Trophoblast cell (in vitro differentiated cells and primary cell): ENCODE measurements at regions not wholly inside any gene's neighbourhood (a gene's known extent, or its start where the extent isn't known, plus 50 kb on each side); places are given as distances from the start of the nearest gene placed in this dataset.

ENCODE experiments used
- DNase-seq, 2 donors: peaks; one replicate each; pipeline ENCODE4 v3.0.0-alpha.2; 2016
- H2AFZ ChIP-seq: 2 replicates; pipeline ENCODE4 v1.6.1; 2013; ENCODE audit warnings: low read length, moderate library complexity, mild to moderate bottlenecking; ENCODE audit not compliant: insufficient read depth, poor library complexity
- H2AK5ac ChIP-seq: 2 replicates; pipeline ENCODE4 v1.6.1; 2013; ENCODE audit warnings: mild to moderate bottlenecking, low read length
- H2BK120ac ChIP-seq: 2 replicates; pipeline ENCODE4 v1.6.1; 2013; ENCODE audit warnings: low read length, mild to moderate bottlenecking, moderate library complexity; ENCODE audit not compliant: insufficient read depth, poor library complexity
- H2BK12ac ChIP-seq: 2 replicates; pipeline ENCODE4 v1.6.1; 2013; ENCODE audit warnings: mild to moderate bottlenecking, low read length, moderate library complexity
- H2BK5ac ChIP-seq: 2 replicates; pipeline ENCODE4 v1.6.1; 2013; ENCODE audit warnings: low read length, low read depth, moderate library complexity, mild to moderate bottlenecking; ENCODE audit not compliant: poor library complexity
- H3K14ac ChIP-seq: 2 replicates; pipeline ENCODE4 v1.6.1; 2013; ENCODE audit warnings: mild to moderate bottlenecking, low read length
- H3K18ac ChIP-seq: 2 replicates; pipeline ENCODE4 v1.6.1; 2013; ENCODE audit warnings: mild to moderate bottlenecking, low read length
- H3K23ac ChIP-seq: 2 replicates; pipeline ENCODE4 v1.6.1; 2013; ENCODE audit warnings: low read length
- H3K27ac ChIP-seq: 2 replicates; pipeline ENCODE4 v1.5.1; 2013; ENCODE audit warnings: low read depth, mild to moderate bottlenecking, inconsistent platforms, low read length, moderate library complexity
- H3K27me3 ChIP-seq: 2 replicates; pipeline ENCODE4 v1.6.1; 2013; ENCODE audit warnings: inconsistent platforms, mild to moderate bottlenecking, low read length, moderate library complexity; ENCODE audit not compliant: insufficient read depth
- H3K36me3 ChIP-seq, 2 experiments: 1 replicate in 1 of 2; 2 replicates in 1 of 2; pipeline ENCODE4 v1.6.1; 2013; ENCODE audit warnings: low read length in 2 of 2, mild to moderate bottlenecking in 2 of 2, moderate library complexity in 1 of 2; ENCODE audit not compliant: insufficient read depth in 2 of 2, control insufficient read depth in 1 of 2
- H3K4ac ChIP-seq: 2 replicates; pipeline ENCODE4 v1.6.1; 2013; ENCODE audit warnings: low read depth, mild to moderate bottlenecking, low read length, moderate library complexity
- H3K4me1 ChIP-seq, 2 experiments: 1 replicate in 1 of 2; 2 replicates in 1 of 2; pipeline ENCODE4 v1.6.1; 2013; ENCODE audit warnings: low read length in 2 of 2, mild to moderate bottlenecking in 2 of 2, moderate library complexity in 1 of 2; ENCODE audit not compliant: insufficient read depth in 2 of 2, control insufficient read depth in 1 of 2
- H3K4me2 ChIP-seq: 2 replicates; pipeline ENCODE4 v1.6.1; 2013; ENCODE audit warnings: inconsistent platforms, mild to moderate bottlenecking, low read length, moderate library complexity
- H3K4me3 ChIP-seq: 2 replicates; pipeline ENCODE4 v1.5.1; 2013; ENCODE audit warnings: mild to moderate bottlenecking, low read depth, low read length, inconsistent platforms
- H3K79me1 ChIP-seq: one replicate; pipeline ENCODE4 v1.6.1; 2013; ENCODE audit warnings: low read length
- H3K79me2 ChIP-seq: 2 replicates; pipeline ENCODE4 v1.6.1; 2013; ENCODE audit warnings: low read length, mild to moderate bottlenecking; ENCODE audit not compliant: control insufficient read depth, insufficient read depth, poor library complexity
- H3K9ac ChIP-seq: 2 replicates; pipeline ENCODE4 v1.6.1; 2013; ENCODE audit warnings: mild to moderate bottlenecking, low read length
- H3K9me3 ChIP-seq: 2 replicates; pipeline ENCODE4 v1.6.1; 2013; ENCODE audit warnings: low read depth, mild to moderate bottlenecking, control low read depth, inconsistent platforms, low read length; ENCODE audit not compliant: insufficient read depth
- H4K12ac ChIP-seq: 2 replicates; pipeline ENCODE4 v1.6.1; 2013; ENCODE audit warnings: low read depth, mild to moderate bottlenecking, low read length, moderate library complexity
- H4K8ac ChIP-seq: 2 replicates; pipeline ENCODE4 v1.6.1; 2013; ENCODE audit warnings: low read depth, mild to moderate bottlenecking, low read length, moderate library complexity
- H4K91ac ChIP-seq: one replicate; pipeline ENCODE4 v1.6.1; 2013; ENCODE audit warnings: low read depth, mild to moderate bottlenecking, low read length, moderate library complexity
- WGBS: extraction: QIAGEN DNeasy Blood & Tissue Kit; methylation state at CpG from one replicate; pipeline ENCODE4 v1.1.7; 2013; ENCODE audit warnings: missing lambda C conversion rate; ENCODE audit not compliant: insufficient read length, insufficient coverage; ENCODE audit errors: extremely low coverage; 5-methylcytosine and 5-hydroxymethylcytosine counted together

DNA sequence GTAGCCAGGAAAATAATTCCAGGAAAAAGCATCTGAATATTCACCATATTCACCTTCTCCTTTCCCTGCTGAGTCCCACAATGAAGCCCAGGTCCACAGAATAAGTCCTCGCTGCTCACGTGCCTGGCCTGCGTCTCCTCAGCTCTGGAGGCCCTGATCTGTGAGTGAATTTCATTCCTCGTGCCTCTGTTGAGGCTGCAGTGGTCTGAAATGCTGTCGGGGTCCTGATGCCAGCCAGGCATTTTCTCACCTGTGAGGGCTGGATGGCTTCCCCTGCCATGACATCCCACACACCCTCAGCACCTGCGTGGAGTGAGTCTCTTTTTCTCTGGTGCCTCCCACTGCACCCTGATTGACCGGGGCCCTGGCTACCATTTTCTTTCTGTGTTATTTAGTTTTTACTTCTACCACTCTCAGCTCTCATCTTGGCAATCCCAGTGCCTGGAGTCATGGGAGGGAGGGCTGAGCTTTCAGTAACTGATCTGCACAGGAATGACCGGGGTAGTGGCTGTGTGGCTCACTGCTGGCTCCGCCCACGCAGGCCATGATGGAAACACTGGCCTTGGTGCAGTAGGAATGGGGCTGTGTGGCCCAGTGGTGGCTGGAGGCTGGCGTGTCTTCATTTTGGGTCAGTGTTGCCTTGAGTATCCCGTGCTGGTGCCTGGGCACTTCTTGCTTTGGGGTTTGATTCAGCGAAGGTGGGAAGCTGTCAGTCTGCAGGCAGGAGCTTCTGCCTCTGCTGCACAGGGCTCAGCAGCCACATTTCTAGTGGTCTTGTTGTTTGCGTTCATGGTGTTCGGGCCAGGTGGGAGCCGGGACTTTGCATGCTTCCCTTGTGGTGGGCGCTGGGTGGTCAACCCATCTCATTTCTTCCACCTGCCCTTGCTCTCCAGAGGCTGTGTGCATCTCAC lies 807.2 kb downstream of the TBC1D22A start:
- Histone ChIP-seq H4K91ac (no peak overlapping the region), H3K79me2 (no peaks in the 10 kb centered on the region), H3K4ac (no peak overlapping the region), H3K79me1 (no peaks in the 10 kb centered on the region), H3K23ac (no peak overlapping the region), H3K27ac (no peak overlapping the region), H3K9me3 (peaks cover 67% of the 10 kb centered on the region), H2BK120ac (no peak overlapping the region), H2AFZ (no peak overlapping the region), H4K12ac (no peak overlapping the region), H3K4me1 (no peaks in the 10 kb centered on the region), H3K14ac (no peak overlapping the region), H2AK5ac (no peak overlapping the region), H4K8ac (no peak overlapping the region), H2BK5ac (no peak overlapping the region), H3K4me3 (peak overlapping the region; percentile 23), H3K9ac (no peak overlapping the region), H3K4me2 (no peak overlapping the region), H3K36me3 (no peaks in the 10 kb centered on the region), H2BK12ac (no peak overlapping the region), H3K27me3 (no peaks in the 10 kb centered on the region), H3K18ac (no peak overlapping the region)
- no CpG with 5 or more reads among the region's 17 CpGs for WGBS
- no peak for DNase-seq

GRCh38 chr22:47568700-47569099 lies 806.2 kb downstream of the TBC1D22A start:
- Histone ChIP-seq H3K4me3 (no peak overlapping the region), H4K91ac (no peak overlapping the region), H3K27me3 (no peaks in the 10 kb centered on the region), H3K18ac (no peak overlapping the region), H3K4me2 (no peak overlapping the region), H3K9ac (no peak overlapping the region), H4K12ac (no peak overlapping the region), H2BK120ac (no peak overlapping the region), H3K23ac (no peak overlapping the region), H4K8ac (no peak overlapping the region), H3K36me3 (no peaks in the 10 kb centered on the region), H2BK12ac (no peak overlapping the region), H2AFZ (no peak overlapping the region), H3K4me1 (no peaks in the 10 kb centered on the region), H3K27ac (no peak overlapping the region), H3K14ac (no peak overlapping the region), H3K79me2 (no peaks in the 10 kb centered on the region), H2AK5ac (no peak overlapping the region), H3K4ac (no peak overlapping the region), H2BK5ac (no peak overlapping the region), H3K9me3 (peaks cover 67% of the 10 kb centered on the region), H3K79me1 (no peaks in the 10 kb centered on the region)
- DNase-seq: no peak
- WGBS: no CpG with 5 or more reads among the region's 8 CpGs

- Histone ChIP-seq H4K8ac (no peak overlapping the region), H3K27me3 (no peaks in the 10 kb centered on the region), H4K91ac (no peak overlapping the region), H4K12ac (no peak overlapping the region), H3K14ac (no peak overlapping the region), H3K4me2 (no peak overlapping the region), H3K79me2 (no peaks in the 10 kb centered on the region), H3K79me1 (no peaks in the 10 kb centered on the region), H2BK12ac (no peak overlapping the region), H3K4ac (no peak overlapping the region), H2AK5ac (no peak overlapping the region), H3K18ac (no peak overlapping the region), H3K23ac (no peak overlapping the region), H3K4me3 (no peak overlapping the region), H3K9me3 (peaks cover 73% of the 10 kb centered on the region), H3K4me1 (no peaks in the 10 kb centered on the region), H3K9ac (no peak overlapping the region), H3K36me3 (no peaks in the 10 kb centered on the region), H2AFZ (no peak overlapping the region), H2BK5ac (no peak overlapping the region), H3K27ac (no peak overlapping the region), H2BK120ac (no peak overlapping the region)
- no peak for DNase-seq
- WGBS: no CpG with 5 or more reads among the region's 25 CpGs
Observed at GRCh38 chr22:47567126-47568090, 805.0 kb downstream of the TBC1D22A start.

- Histone ChIP-seq H3K9me3 (peaks cover 73% of the 10 kb centered on the region), H2BK5ac (no peak overlapping the region), H4K12ac (no peak overlapping the region), H3K9ac (no peak overlapping the region), H2BK120ac (no peak overlapping the region), H3K27ac (no peak overlapping the region), H3K4me2 (no peak overlapping the region), H3K4me1 (no peaks in the 10 kb centered on the region), H3K23ac (no peak overlapping the region), H4K91ac (no peak overlapping the region), H2BK12ac (no peak overlapping the region), H3K27me3 (no peaks in the 10 kb centered on the region), H2AFZ (no peak overlapping the region), H3K4me3 (no peak overlapping the region), H3K79me1 (no peaks in the 10 kb centered on the region), H3K79me2 (no peaks in the 10 kb centered on the region), H3K14ac (no peak overlapping the region), H3K4ac (no peak overlapping the region), H4K8ac (no peak overlapping the region), H3K36me3 (no peaks in the 10 kb centered on the region), H2AK5ac (no peak overlapping the region), H3K18ac (no peak overlapping the region)
- no peak for DNase-seq
- no CpG with 5 or more reads among the region's 12 CpGs for WGBS
Observed at GRCh38 chr22:47566491-47566890, 804.0 kb downstream of the TBC1D22A start.
